ENCODE measurements at regions not wholly inside any gene's neighbourhood (a gene's known extent, or its start where the extent isn't known, plus 50 kb on each side); places are given as distances from the start of the nearest gene placed in this dataset.

DNA sequence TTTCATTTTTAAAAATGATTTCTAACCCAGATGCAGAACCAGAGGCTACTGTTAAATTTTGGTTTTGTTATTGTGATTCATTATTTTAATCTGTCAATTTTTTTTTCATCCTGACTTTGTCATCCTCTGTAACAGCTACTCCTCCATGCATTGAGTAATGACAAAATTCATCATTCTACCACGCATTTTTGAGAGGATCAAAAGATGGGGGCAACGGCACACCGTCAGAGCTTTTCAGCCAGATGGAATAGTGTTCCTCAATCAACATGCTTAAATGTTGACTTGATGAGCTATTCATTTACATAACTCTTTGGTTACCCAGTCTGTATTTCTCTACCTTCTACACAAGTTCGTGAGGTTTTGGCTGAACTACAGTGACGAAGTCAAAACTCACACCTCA, 486.3 kb downstream of the EFNB2 start:
- Histone ChIP-seq H3K27ac (no peak overlapping the region), H3K36me3 (ENCODE audit: insufficient read depth) (no peaks in the 10 kb centered on the region), H2AFZ (ENCODE audit: low read depth) (no peak overlapping the region), H3K79me2 (ENCODE audit: insufficient read depth, low read depth) (no peaks in the 10 kb centered on the region), H3K4me1 (ENCODE audit: low read depth, poor library complexity, severe bottlenecking) (no peaks in the 10 kb centered on the region), H3K27me3 (ENCODE audit: insufficient read depth, low read depth) (no peaks in the 10 kb centered on the region), H3K4me3 (IDR thresholded peaks at IDR 0.05; ENCODE audit: insufficient read depth, low read depth, low read length) (no peak overlapping the region), H3K9ac (no peak overlapping the region), H3K4me2 (no peak overlapping the region), H4K20me1 (ENCODE audit: insufficient read depth) (no peaks in the 10 kb centered on the region)
- TF ChIP-seq, protein P1, sequence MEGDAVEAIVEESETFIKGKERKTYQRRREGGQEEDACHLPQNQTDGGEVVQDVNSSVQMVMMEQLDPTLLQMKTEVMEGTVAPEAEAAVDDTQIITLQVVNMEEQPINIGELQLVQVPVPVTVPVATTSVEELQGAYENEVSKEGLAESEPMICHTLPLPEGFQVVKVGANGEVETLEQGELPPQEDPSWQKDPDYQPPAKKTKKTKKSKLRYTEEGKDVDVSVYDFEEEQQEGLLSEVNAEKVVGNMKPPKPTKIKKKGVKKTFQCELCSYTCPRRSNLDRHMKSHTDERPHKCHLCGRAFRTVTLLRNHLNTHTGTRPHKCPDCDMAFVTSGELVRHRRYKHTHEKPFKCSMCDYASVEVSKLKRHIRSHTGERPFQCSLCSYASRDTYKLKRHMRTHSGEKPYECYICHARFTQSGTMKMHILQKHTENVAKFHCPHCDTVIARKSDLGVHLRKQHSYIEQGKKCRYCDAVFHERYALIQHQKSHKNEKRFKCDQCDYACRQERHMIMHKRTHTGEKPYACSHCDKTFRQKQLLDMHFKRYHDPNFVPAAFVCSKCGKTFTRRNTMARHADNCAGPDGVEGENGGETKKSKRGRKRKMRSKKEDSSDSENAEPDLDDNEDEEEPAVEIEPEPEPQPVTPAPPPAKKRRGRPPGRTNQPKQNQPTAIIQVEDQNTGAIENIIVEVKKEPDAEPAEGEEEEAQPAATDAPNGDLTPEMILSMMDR (conservative IDR thresholded peaks at IDR 0.05; ENCODE audit: low read depth, low read length): no peak

GRCh38 chr13:106048386-106048785, 487.1 kb downstream of the EFNB2 start:
- Histone ChIP-seq H3K27me3 (ENCODE audit: insufficient read depth, low read depth) (no peaks in the 10 kb centered on the region), H3K9ac (no peak overlapping the region), H3K36me3 (ENCODE audit: insufficient read depth) (no peaks in the 10 kb centered on the region), H3K4me3 (IDR thresholded peaks at IDR 0.05; ENCODE audit: insufficient read depth, low read depth, low read length) (no peak overlapping the region), H2AFZ (ENCODE audit: low read depth) (no peak overlapping the region), H3K27ac (no peak overlapping the region), H3K4me2 (no peak overlapping the region), H3K4me1 (ENCODE audit: low read depth, poor library complexity, severe bottlenecking) (no peaks in the 10 kb centered on the region), H3K79me2 (ENCODE audit: insufficient read depth, low read depth) (no peaks in the 10 kb centered on the region), H4K20me1 (ENCODE audit: insufficient read depth) (no peaks in the 10 kb centered on the region)
- TF ChIP-seq, protein P1 (conservative IDR thresholded peaks at IDR 0.05; ENCODE audit: low read depth, low read length): no peak

- Histone ChIP-seq H3K36me3 (ENCODE audit: insufficient read depth) (no peaks in the 10 kb centered on the region), H3K4me1 (ENCODE audit: low read depth, poor library complexity, severe bottlenecking) (no peaks in the 10 kb centered on the region), H3K27ac (no peak overlapping the region), H3K27me3 (ENCODE audit: insufficient read depth, low read depth) (no peaks in the 10 kb centered on the region), H3K4me3 (IDR thresholded peaks at IDR 0.05; ENCODE audit: insufficient read depth, low read depth, low read length) (no peak overlapping the region), H3K9ac (no peak overlapping the region), H2AFZ (ENCODE audit: low read depth) (no peak overlapping the region), H3K79me2 (ENCODE audit: insufficient read depth, low read depth) (no peaks in the 10 kb centered on the region), H4K20me1 (ENCODE audit: insufficient read depth) (no peaks in the 10 kb centered on the region), H3K4me2 (no peak overlapping the region)
- TF ChIP-seq, protein P1 (conservative IDR thresholded peaks at IDR 0.05; ENCODE audit: low read depth, low read length): no peak
Measured at GRCh38 chr13:106047859-106048258, 487.6 kb downstream of the EFNB2 start.

DNA sequence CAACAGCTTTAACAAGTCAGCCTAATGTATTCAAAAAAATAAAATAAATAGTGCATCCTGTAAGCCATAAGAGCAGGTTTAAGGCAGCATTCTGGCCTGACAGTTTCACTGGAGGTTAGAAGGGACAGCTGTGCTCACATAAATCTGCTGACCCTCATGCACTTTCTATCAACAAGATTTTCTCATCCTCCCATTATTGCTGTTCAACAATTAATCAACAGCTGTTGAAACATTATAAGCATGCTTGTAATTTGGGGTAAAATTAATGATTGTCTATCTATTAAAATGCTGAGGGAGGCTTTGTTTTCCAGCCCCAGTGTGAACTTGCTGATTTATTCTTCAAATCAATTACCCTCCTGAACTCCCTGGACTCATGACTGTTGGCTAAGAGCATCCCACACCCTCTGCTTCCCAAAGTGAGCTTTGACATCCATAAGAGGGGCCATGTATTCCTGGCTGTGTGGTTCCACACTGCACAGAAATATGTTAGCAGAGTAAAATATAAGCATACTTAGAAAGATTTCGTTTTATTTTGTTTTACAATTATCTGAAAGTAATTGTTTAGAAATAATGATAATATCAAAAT, 492.4 kb downstream of the EFNB2 start:
- no peak overlapping the region for H3K9ac ChIP-seq
- no peaks in the 10 kb centered on the region for H3K79me2 ChIP-seq (ENCODE audit: insufficient read depth, low read depth)
- no peak overlapping the region for H2AFZ ChIP-seq (ENCODE audit: low read depth)
- TF ChIP-seq, protein P1 (conservative IDR thresholded peaks at IDR 0.05; ENCODE audit: low read depth, low read length): no peak
- no peaks in the 10 kb centered on the region for H3K27me3 ChIP-seq (ENCODE audit: insufficient read depth, low read depth)
- no peaks in the 10 kb centered on the region for H4K20me1 ChIP-seq (ENCODE audit: insufficient read depth)
- H3K4me3 ChIP-seq (IDR thresholded peaks at IDR 0.05; ENCODE audit: insufficient read depth, low read depth, low read length): no peak overlapping the region
- H3K4me1 ChIP-seq (ENCODE audit: low read depth, poor library complexity, severe bottlenecking): no peaks in the 10 kb centered on the region
- no peak overlapping the region for H3K4me2 ChIP-seq
- H3K36me3 ChIP-seq (ENCODE audit: insufficient read depth): no peaks in the 10 kb centered on the region
- H3K27ac ChIP-seq: no peak overlapping the region

Measured in KMS-11 (cell line).